ENCODE measurements at regions not wholly inside any gene's neighbourhood (a gene's known extent, or its start where the extent isn't known, plus 50 kb on each side); places are given as distances from the start of the nearest gene placed in this dataset.
"Not testable (repeated sequence)": the region's sequence is repeated elsewhere in the genome, so short reads cannot be mapped to it uniquely, and the experiment has no call there.

- DNase-seq: no peak
Observed at GRCh38 chr9:97096793-97097192, 57.9 kb upstream of the CTSV start.

GRCh38 chr9:97089361-97089760, 50.4 kb upstream of the CTSV start:
- DNase-seq: not testable (repeated sequence)

Measured in GDM1 (cell line).